IMR-90 (cell line): ENCODE measurements at regions not wholly inside any gene's neighbourhood (a gene's known extent, or its start where the extent isn't known, plus 50 kb on each side); places are given as distances from the start of the nearest gene placed in this dataset.

Experiments
- ATAC-seq: fragments of 200-7000 bp; cut with Tn5 transposase; 2 replicates; pipeline ENCODE4 v1.9.1; 2020; ENCODE audit warnings: low read depth, mild to moderate bottlenecking, moderate library complexity
- BruUV-seq: library from RNA; stranded (reverse); fragments of 400-500 nt; replicated peaks from 2 replicates; lab custom pipeline; 2021; lab: Mats Ljungman, UMichigan
- CTCF ChIA-PET: fragments of 300-600 bp; formaldehyde crosslinking; extraction: SDS; loops from one replicate; lab custom pipeline; 2021; ENCODE audit warnings: antibody characterized with exemption; lab: Yijun Ruan, JAX
- POLR2A ChIA-PET: fragments of 300-600 bp; sonication (Branson Sonifier 250); formaldehyde crosslinking; loops from one replicate; lab custom pipeline; 2022; ENCODE audit warnings: antibody characterized with exemption; ENCODE audit not compliant: unreplicated experiment; lab: Charles Lee
- DNase-seq: peaks from one replicate; pipeline ENCODE4 v3.0.0; 2013
- H2AFZ ChIP-seq: replicated peaks from 2 replicates; pipeline ENCODE3; 2013; ENCODE audit warnings: low read length, mild to moderate bottlenecking; ENCODE audit not compliant: poor library complexity
- H2AK5ac ChIP-seq: 2 replicates; pipeline ENCODE4 v1.6.1; 2013; ENCODE audit warnings: low read depth, low read length, inconsistent platforms
- H2AK9ac ChIP-seq: replicated peaks from 2 replicates; pipeline ENCODE3; 2013; ENCODE audit warnings: mild to moderate bottlenecking, low read depth, low read length, moderate library complexity; ENCODE audit not compliant: poor library complexity
- H2BK120ac ChIP-seq: 2 replicates; pipeline ENCODE4 v1.6.1; 2013; ENCODE audit warnings: low read depth, low read length, inconsistent platforms
- H2BK15ac ChIP-seq: 3 replicates; pipeline ENCODE4 v1.6.1; 2013; ENCODE audit warnings: low read depth, low read length, inconsistent platforms
- H2BK20ac ChIP-seq: 2 replicates; pipeline ENCODE4 v1.6.1; 2013; ENCODE audit warnings: low read depth, mild to moderate bottlenecking, inconsistent platforms, low read length, moderate library complexity
- H2BK5ac ChIP-seq: 2 replicates; pipeline ENCODE4 v1.6.1; 2013; ENCODE audit warnings: mild to moderate bottlenecking, low read depth, low read length, inconsistent platforms; ENCODE audit not compliant: poor library complexity, severe bottlenecking
- H3K14ac ChIP-seq: replicated peaks from 2 replicates; pipeline ENCODE4 v1.6.1; 2013; ENCODE audit warnings: low read depth, low read length, inconsistent platforms
- H3K18ac ChIP-seq: 2 replicates; pipeline ENCODE4 v1.6.1; 2013; ENCODE audit warnings: low read depth, low read length, control low read depth
- H3K23ac ChIP-seq: 2 replicates; pipeline ENCODE4 v1.6.1; 2013; ENCODE audit warnings: low read depth, low read length, inconsistent platforms
- H3K27ac ChIP-seq: 2 replicates; pipeline ENCODE4 v1.5.1; 2013; ENCODE audit warnings: mild to moderate bottlenecking, control low read depth, low read length; ENCODE audit not compliant: insufficient read depth
- H3K27me3 ChIP-seq: 2 replicates; pipeline ENCODE4 v1.6.1; 2013; ENCODE audit warnings: low read length; ENCODE audit not compliant: control insufficient read depth, insufficient read depth
- H3K36me3 ChIP-seq: 2 replicates; pipeline ENCODE4 v1.6.1; 2013; ENCODE audit warnings: low read length, mixed read lengths; ENCODE audit not compliant: control insufficient read depth, insufficient read depth
- H3K4ac ChIP-seq: 2 replicates; pipeline ENCODE4 v1.6.1; 2013; ENCODE audit warnings: low read depth, low read length, inconsistent platforms
- H3K4me1 ChIP-seq: 2 replicates; pipeline ENCODE4 v1.6.1; 2013; ENCODE audit warnings: low read length, mixed read lengths; ENCODE audit not compliant: control insufficient read depth, insufficient read depth
- H3K4me2 ChIP-seq: 2 replicates; pipeline ENCODE4 v1.6.1; 2013; ENCODE audit warnings: low read depth, mild to moderate bottlenecking, control low read depth, low read length, moderate library complexity
- H3K4me3 ChIP-seq: 2 replicates; pipeline ENCODE4 v1.5.1; 2013; ENCODE audit warnings: low read depth, mild to moderate bottlenecking, control low read depth, low read length, moderate library complexity; ENCODE audit not compliant: insufficient read depth
- H3K56ac ChIP-seq: 2 replicates; pipeline ENCODE4 v1.6.1; 2013; ENCODE audit warnings: low read length, inconsistent platforms; ENCODE audit not compliant: insufficient read depth; ENCODE audit errors: extremely low read depth
- H3K79me1 ChIP-seq, 2 experiments: 2 replicates each; pipeline ENCODE4 v1.6.1; 2013; ENCODE audit warnings: low read length in 2 of 2, inconsistent platforms in 1 of 2, low read depth in 1 of 2
- H3K9ac ChIP-seq: 2 replicates; pipeline ENCODE4 v1.6.1; 2013; ENCODE audit warnings: low read depth, low read length, control low read depth
- H3K9me1 ChIP-seq: 2 replicates; pipeline ENCODE4 v1.6.1; 2013; ENCODE audit warnings: low read length, inconsistent platforms; ENCODE audit not compliant: insufficient read depth
- H3K9me3 ChIP-seq: 2 replicates; pipeline ENCODE4 v1.6.1; 2013; ENCODE audit warnings: low read length; ENCODE audit not compliant: control insufficient read depth, insufficient read depth
- H4K20me1 ChIP-seq: 2 replicates; pipeline ENCODE4 v1.6.1; 2013; ENCODE audit warnings: low read length, inconsistent platforms; ENCODE audit not compliant: insufficient read depth
- H4K5ac ChIP-seq: 2 replicates; pipeline ENCODE4 v1.6.1; 2013; ENCODE audit warnings: mild to moderate bottlenecking, low read depth, low read length, control low read depth
- H4K8ac ChIP-seq, 2 experiments: 2 replicates each; pipeline ENCODE4 v1.6.1; 2013; ENCODE audit warnings: low read depth in 2 of 2, low read length in 2 of 2, control low read depth in 1 of 2, inconsistent platforms in 1 of 2
- H4K91ac ChIP-seq: 2 replicates; pipeline ENCODE4 v1.6.1; 2013; ENCODE audit warnings: low read depth, low read length, inconsistent platforms; ENCODE audit not compliant: insufficient read depth
- BHLHE40 ChIP-seq: fragments of 150-350 bp; IDR thresholded peaks from 2 replicates; pipeline ENCODE4 v1.6.1; 2016; ENCODE audit warnings: mild to moderate bottlenecking, low read depth, low read length
- CEBPB ChIP-seq: IDR thresholded peaks from 2 replicates; pipeline ENCODE4 v1.6.1; 2012; ENCODE audit warnings: low read depth, low read length, improper control_type of control experiment
- CHD1 ChIP-seq: IDR thresholded peaks from 2 replicates; pipeline ENCODE4 v1.6.1; 2012; ENCODE audit warnings: low read depth, low read length, improper control_type of control experiment
- FOS ChIP-seq: fragments of 150-350 bp; IDR thresholded peaks from 2 replicates; pipeline ENCODE4 v1.6.1; 2016; ENCODE audit warnings: low read depth, low read length
- MAFK ChIP-seq: IDR thresholded peaks from 2 replicates; pipeline ENCODE4 v1.6.1; 2012; ENCODE audit warnings: low read depth, low read length, improper control_type of control experiment
- MAZ ChIP-seq: IDR thresholded peaks from 2 replicates; pipeline ENCODE4 v1.6.1; 2012; ENCODE audit warnings: low read depth, mild to moderate bottlenecking, low read length, improper control_type of control experiment, moderate library complexity, borderline replicate concordance
- MXI1 ChIP-seq: IDR thresholded peaks from 2 replicates; pipeline ENCODE4 v1.6.1; 2012; ENCODE audit warnings: low read depth, mild to moderate bottlenecking, low read length, moderate library complexity, borderline replicate concordance
- NFE2L2 ChIP-seq: fragments of 150-350 bp; IDR thresholded peaks from 2 replicates; pipeline ENCODE4 v1.6.1; 2016; ENCODE audit warnings: low read depth, mild to moderate bottlenecking, low read length
- POLR2A ChIP-seq: IDR thresholded peaks from 2 replicates; pipeline ENCODE4 v1.6.1; 2012; ENCODE audit warnings: mild to moderate bottlenecking, low read depth, low read length
- RAD21 ChIP-seq: IDR thresholded peaks from 2 replicates; pipeline ENCODE4 v1.6.1; 2012; ENCODE audit warnings: low read length, improper control_type of control experiment
- RCOR1 ChIP-seq: IDR thresholded peaks from 2 replicates; pipeline ENCODE4 v1.6.1; 2012; ENCODE audit warnings: mild to moderate bottlenecking, low read length, improper control_type of control experiment; ENCODE audit not compliant: insufficient replicate concordance
- RFX5 ChIP-seq: IDR thresholded peaks from 2 replicates; pipeline ENCODE4 v1.8.0; 2012; ENCODE audit warnings: low read depth, mild to moderate bottlenecking, low read length, moderate library complexity
- SMC3 ChIP-seq: fragments of 150-350 bp; IDR thresholded peaks from 2 replicates; pipeline ENCODE4 v1.6.1; 2016; ENCODE audit warnings: low read depth, mild to moderate bottlenecking, antibody characterized with exemption, low read length, moderate library complexity
- WGBS, 2 experiments: methylation state at CpG; one replicate each; pipeline versions ENCODE4 v1.1.5 to v1.1.7; 2013; ENCODE audit warnings: missing lambda C conversion rate in 2 of 2; ENCODE audit not compliant: insufficient read length in 1 of 2; ENCODE audit errors: extremely low coverage in 2 of 2; 5-methylcytosine and 5-hydroxymethylcytosine counted together
- dilution Hi-C: fragments of 300-500 bp; cut with HindIII; formaldehyde crosslinking; loops from one replicate; pipeline ENCODE4 v1.14.3; 2018; ENCODE audit warnings: low sequenced_read_pairs; ENCODE audit not compliant: unreplicated experiment
- in situ Hi-C: fragments of 300-500 bp; cut with MboI; formaldehyde crosslinking; loops from 3 replicates; pipeline ENCODE4 v1.14.3; 2019; ENCODE audit warnings: low sequenced_read_pairs, inconsistent platforms, mixed read lengths
- intact Hi-C: fragments of 100-400 bp; cut with micrococcal nuclease; formaldehyde crosslinking; loops from 2 replicates; pipeline ENCODE4 v1.10.0; 2022
- TF ChIP-seq, protein P1 (sequence below): fragments of 150-350 bp; IDR thresholded peaks from 2 replicates; pipeline ENCODE4 v1.6.1; 2016; ENCODE audit warnings: low read depth, mild to moderate bottlenecking, low read length, moderate library complexity, borderline replicate concordance
- TF ChIP-seq, protein P2 (sequence below): conservative IDR thresholded peaks from 2 replicates; pipeline ENCODE4 v1.5.1; 2012; ENCODE audit warnings: mild to moderate bottlenecking, low read depth, low read length, improper control_type of control experiment
- TF ChIP-seq, protein P3 (sequence below): fragments of 150-350 bp; IDR thresholded peaks from 2 replicates; pipeline ENCODE4 v1.6.1; 2017; ENCODE audit warnings: mild to moderate bottlenecking, antibody characterized with exemption, low read length, low read depth

DNA sequence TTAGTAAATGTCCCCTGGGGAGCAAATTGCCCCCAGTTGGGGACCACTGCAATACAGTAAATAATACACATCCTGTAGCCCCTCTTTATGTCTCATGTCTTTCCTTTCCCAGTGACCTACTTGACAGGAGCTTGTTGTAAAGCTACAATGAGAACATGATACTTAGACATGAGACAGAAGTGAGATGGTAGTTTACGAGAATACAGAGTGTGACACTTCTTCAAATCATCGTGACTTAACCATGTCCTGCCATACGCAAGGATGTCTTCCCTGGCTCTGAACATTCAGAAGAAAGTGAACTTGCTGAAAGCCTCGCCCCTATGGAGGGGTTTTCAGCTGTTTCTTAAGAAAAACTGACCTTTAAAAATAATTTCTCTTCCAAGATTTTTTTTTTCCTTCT, 101.0 kb upstream of the SPACA1 start:
- Histone ChIP-seq H3K9me3 (no peaks in the 10 kb centered on the region), H2BK5ac (no peak overlapping the region), H2AFZ (no peak overlapping the region), H3K14ac (no peak overlapping the region), H4K20me1 (no peaks in the 10 kb centered on the region), H4K5ac (no peak overlapping the region), H4K91ac (no peak overlapping the region), H2BK15ac (no peak overlapping the region), H4K8ac (no peak overlapping the region), H3K23ac (no peak overlapping the region), H3K56ac (no peak overlapping the region), H3K36me3 (no peaks in the 10 kb centered on the region), H3K4ac (no peak overlapping the region), H2AK9ac (no peak overlapping the region), H3K4me1 (no peaks in the 10 kb centered on the region), H3K9me1 (no peaks in the 10 kb centered on the region), H2BK120ac (no peak overlapping the region), H3K9ac (no peak overlapping the region), H3K27me3 (peaks cover 9% of the 10 kb centered on the region), H3K18ac (no peak overlapping the region), H3K4me3 (no peak overlapping the region), H3K4me2 (no peak overlapping the region), H2BK20ac (no peak overlapping the region), H3K27ac (no peak overlapping the region), H2AK5ac (no peak overlapping the region), H3K79me1 (no peaks in the 10 kb centered on the region)
- no peak for TF ChIP-seq SMC3
- no peak for TF ChIP-seq CEBPB
- TF ChIP-seq MXI1: no peak
- TF ChIP-seq POLR2A: no peak
- no peak for TF ChIP-seq CHD1
- no peak for TF ChIP-seq MAFK
- TF ChIP-seq, protein P1, sequence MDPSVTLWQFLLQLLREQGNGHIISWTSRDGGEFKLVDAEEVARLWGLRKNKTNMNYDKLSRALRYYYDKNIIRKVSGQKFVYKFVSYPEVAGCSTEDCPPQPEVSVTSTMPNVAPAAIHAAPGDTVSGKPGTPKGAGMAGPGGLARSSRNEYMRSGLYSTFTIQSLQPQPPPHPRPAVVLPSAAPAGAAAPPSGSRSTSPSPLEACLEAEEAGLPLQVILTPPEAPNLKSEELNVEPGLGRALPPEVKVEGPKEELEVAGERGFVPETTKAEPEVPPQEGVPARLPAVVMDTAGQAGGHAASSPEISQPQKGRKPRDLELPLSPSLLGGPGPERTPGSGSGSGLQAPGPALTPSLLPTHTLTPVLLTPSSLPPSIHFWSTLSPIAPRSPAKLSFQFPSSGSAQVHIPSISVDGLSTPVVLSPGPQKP: no peak
- TF ChIP-seq, protein P2, sequence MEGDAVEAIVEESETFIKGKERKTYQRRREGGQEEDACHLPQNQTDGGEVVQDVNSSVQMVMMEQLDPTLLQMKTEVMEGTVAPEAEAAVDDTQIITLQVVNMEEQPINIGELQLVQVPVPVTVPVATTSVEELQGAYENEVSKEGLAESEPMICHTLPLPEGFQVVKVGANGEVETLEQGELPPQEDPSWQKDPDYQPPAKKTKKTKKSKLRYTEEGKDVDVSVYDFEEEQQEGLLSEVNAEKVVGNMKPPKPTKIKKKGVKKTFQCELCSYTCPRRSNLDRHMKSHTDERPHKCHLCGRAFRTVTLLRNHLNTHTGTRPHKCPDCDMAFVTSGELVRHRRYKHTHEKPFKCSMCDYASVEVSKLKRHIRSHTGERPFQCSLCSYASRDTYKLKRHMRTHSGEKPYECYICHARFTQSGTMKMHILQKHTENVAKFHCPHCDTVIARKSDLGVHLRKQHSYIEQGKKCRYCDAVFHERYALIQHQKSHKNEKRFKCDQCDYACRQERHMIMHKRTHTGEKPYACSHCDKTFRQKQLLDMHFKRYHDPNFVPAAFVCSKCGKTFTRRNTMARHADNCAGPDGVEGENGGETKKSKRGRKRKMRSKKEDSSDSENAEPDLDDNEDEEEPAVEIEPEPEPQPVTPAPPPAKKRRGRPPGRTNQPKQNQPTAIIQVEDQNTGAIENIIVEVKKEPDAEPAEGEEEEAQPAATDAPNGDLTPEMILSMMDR: no peak
- TF ChIP-seq RFX5: no peak
- TF ChIP-seq NFE2L2: no peak
- TF ChIP-seq MAZ: no peak
- TF ChIP-seq FOS: no peak
- TF ChIP-seq, protein P3, sequence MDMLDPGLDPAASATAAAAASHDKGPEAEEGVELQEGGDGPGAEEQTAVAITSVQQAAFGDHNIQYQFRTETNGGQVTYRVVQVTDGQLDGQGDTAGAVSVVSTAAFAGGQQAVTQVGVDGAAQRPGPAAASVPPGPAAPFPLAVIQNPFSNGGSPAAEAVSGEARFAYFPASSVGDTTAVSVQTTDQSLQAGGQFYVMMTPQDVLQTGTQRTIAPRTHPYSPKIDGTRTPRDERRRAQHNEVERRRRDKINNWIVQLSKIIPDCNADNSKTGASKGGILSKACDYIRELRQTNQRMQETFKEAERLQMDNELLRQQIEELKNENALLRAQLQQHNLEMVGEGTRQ: no peak
- no peak for TF ChIP-seq RCOR1
- no peak for TF ChIP-seq RAD21
- TF ChIP-seq BHLHE40: no peak
- no peak for DNase-seq
- in situ Hi-C loops: loop anchor here (25.0 kb wide), 1 partner anchor 841 kb away; no protein-coding TSS in a partner anchor
- intact Hi-C loops: loop anchor here (10.0 kb wide), 1 partner anchor 472 kb away; the partner anchor contains the start of gene SLC35A1
- no TSS peak for BruUV-seq
- no CpG with 5 or more reads among the region's 4 CpGs for WGBS, 2 experiments
- ChIA-PET CTCF (no interaction called here), POLR2A (no interaction called here)
- dilution Hi-C loops: no loop called here
- no peak for ATAC-seq
